ENCODE measurements at regions not wholly inside any gene's neighbourhood (a gene's known extent, or its start where the extent isn't known, plus 50 kb on each side); places are given as distances from the start of the nearest gene placed in this dataset.

DNA sequence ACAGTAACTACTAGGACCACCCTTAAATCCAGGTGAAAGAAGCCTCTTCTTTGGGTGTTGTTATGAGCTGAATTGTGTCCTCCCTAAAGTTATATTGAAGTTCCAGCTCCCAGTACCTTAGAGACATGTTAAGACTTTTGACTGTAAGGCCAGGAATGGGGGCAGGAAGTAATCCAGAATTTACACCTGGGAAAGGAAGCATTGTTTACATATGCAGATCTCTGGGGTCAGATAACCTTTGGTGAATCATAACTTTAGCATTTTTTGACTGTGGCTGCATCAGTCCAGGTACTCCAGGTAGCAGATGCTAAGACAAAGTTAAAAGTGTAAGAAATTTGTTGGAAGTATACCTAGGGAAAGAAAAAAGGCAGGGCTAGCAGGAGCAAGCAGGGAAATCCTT lies 104.9 kb upstream of the CENPE start:
- FAIRE-seq (no peak), ATAC-seq (no peak), DNase-seq (ENCODE audit: low read depth in 1 of 2, low spot score in 1 of 2) (no peak)
- ChIA-PET POLR2A (no interaction called here), CTCF (no interaction called here)
- Histone ChIP-seq H3K4me1 (no peaks in the 10 kb centered on the region), H3K27ac (no peak overlapping the region), H3K4me2 (no peak overlapping the region), H3K9me3 (no peaks in the 10 kb centered on the region), H3K4me3 (no peak overlapping the region)
- TF ChIP-seq TP53 (CRISPR knock-in tag; IDR thresholded peaks at IDR 0.05) (no peak), ESRRA (IDR thresholded peaks at IDR 0.05; ENCODE audit: borderline replicate concordance, low read length) (no peak), EHMT2 (IDR thresholded peaks at IDR 0.05; ENCODE audit: low read depth) (no peak), CBX8 (IDR thresholded peaks at IDR 0.05) (no peak)

DNA sequence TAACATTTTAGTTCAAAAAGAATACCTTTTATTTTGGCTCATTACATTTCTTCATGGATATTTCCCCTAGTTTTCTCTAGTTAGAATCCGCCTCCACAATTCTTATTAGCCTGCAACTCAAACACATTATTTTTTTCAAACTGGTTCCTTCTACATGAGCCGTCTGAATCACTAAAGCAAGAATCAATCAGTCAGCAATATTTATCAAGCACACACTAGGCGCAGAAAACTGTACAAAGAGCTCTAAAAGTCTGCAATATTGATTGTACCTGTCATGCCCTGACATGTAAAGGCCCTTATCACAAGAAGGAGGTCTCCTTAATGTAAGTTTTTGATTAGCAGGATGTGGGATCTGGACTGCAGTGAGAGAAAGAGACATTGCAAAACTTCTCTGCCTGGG lies 94.8 kb upstream of the CENPE start:
- Histone ChIP-seq H3K27ac (no peak overlapping the region), H3K4me1 (no peaks in the 10 kb centered on the region), H3K4me2 (no peak overlapping the region), H3K4me3 (no peak overlapping the region), H3K9me3 (no peaks in the 10 kb centered on the region)
- ATAC-seq (no peak), FAIRE-seq (no peak), DNase-seq (ENCODE audit: low read depth in 1 of 2, low spot score in 1 of 2) (no peak)
- ChIA-PET POLR2A (no interaction called here), CTCF (no interaction called here)
- TF ChIP-seq TFCP2L1 (CRISPR knock-in tag; IDR thresholded peaks at IDR 0.05) (no peak), MAFK (IDR thresholded peaks at IDR 0.05; ENCODE audit: partially characterized antibody) (peak; percentile 22)
- 20% methylated on average over 3 of the region's 3 CpGs for WGBS (ENCODE audit: missing lambda C conversion rate)

DNA sequence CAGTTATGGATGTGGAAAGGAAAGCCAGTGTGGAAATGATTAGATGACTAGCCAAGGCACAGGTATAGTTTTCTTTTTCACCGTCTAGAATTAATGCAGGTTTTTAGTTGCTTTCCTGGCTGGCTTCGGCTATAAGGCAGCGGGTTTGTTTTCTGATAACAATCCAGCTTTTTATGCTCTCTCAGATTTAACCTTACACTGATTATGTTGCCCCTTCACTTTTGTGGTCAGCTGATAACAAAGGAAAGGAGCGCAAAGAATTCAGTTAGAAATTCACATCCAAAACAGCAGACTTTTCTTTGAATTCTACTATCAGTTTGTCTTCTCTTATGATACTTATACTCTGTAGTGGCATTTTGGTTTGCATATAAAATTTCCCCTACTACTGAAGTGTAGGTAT lies 94.2 kb upstream of the CENPE start:
- POLR2A ChIA-PET, result no interaction called here
- Histone ChIP-seq H3K27ac (no peak overlapping the region), H3K4me3 (no peak overlapping the region), H3K9me3 (no peaks in the 10 kb centered on the region), H3K4me1 (no peaks in the 10 kb centered on the region), H3K4me2 (no peak overlapping the region)
- TF ChIP-seq MAZ (IDR thresholded peaks at IDR 0.05; ENCODE audit: borderline replicate concordance, low read depth, low read length) (no peak), ZC3H11A (IDR thresholded peaks at IDR 0.05) (no peak)
- ATAC-seq (no peak), DNase-seq (ENCODE audit: low read depth in 1 of 2, low spot score in 1 of 2) (no peak), FAIRE-seq (no peak)
- 56% methylated on average over 4 of the region's 4 CpGs for WGBS (ENCODE audit: missing lambda C conversion rate)
- CTCF ChIA-PET, result no interaction called here

DNA sequence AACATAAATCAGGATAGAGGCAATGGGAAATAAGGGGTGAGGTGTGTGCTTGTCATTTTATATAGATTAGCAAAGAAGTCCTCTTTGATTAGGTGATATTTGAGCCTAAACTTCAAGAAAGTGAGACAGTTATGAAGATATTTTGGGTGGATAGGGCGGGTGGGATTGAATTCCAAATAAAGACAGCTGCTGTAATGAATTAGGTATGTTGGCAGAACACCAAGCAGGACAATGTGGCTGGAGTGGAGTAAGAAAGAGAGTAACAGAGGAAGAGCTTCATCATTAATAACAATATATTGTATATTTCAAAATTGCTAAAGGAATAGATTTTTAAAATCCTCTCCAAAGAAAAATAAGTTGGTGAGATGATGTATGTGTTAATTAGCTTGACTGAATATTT lies 91.0 kb upstream of the CENPE start:
- no peak overlapping the region for H3K27ac ChIP-seq
- H3K4me2 ChIP-seq, result no peak overlapping the region
- no peak overlapping the region for H3K4me3 ChIP-seq
- WGBS (ENCODE audit: missing lambda C conversion rate), result 7% methylated on average over 1 of the region's 1 CpG
- TF ChIP-seq KDM1A (IDR thresholded peaks at IDR 0.05; ENCODE audit: low read depth) (no peak), MAFK (IDR thresholded peaks at IDR 0.05; ENCODE audit: partially characterized antibody) (no peak)
- no peaks in the 10 kb centered on the region for H3K9me3 ChIP-seq
- ChIA-PET CTCF (interaction anchor here (0.9 to 1.5 kb wide), 2 partner anchors 27 to 39 kb away, joined by 3 read pairs; no protein-coding TSS in a partner anchor), POLR2A (no interaction called here)
- FAIRE-seq (no peak), DNase-seq (ENCODE audit: low read depth in 1 of 2, low spot score in 1 of 2) (no peak), ATAC-seq (no peak)
- H3K4me1 ChIP-seq, result no peaks in the 10 kb centered on the region

DNA sequence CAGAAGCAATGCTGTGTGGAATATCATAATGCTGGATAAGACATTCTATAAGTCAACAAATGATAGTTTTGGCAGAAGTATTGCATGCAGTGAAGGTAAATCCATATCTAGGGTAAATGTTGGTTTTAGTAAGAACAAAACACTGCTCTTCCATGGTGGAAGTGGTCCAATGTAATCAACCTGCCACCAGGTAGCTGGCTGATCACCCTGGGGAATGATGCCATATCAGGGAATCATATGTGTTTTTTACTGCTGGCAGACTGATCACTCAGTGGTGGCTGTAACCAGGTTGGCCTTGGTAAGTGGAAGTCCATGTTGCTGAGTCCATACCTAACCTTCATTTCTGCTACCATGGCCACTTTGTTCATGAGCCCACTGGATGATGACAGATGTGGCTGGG lies 74.0 kb upstream of the CENPE start:
- Histone ChIP-seq H3K4me1 (no peaks in the 10 kb centered on the region), H3K4me2 (no peak overlapping the region), H3K27ac (no peak overlapping the region), H3K4me3 (no peak overlapping the region), H3K9me3 (no peaks in the 10 kb centered on the region)
- no peak for FAIRE-seq
- ChIA-PET CTCF (no interaction called here), POLR2A (no interaction called here)
- no peak for ATAC-seq
- no peak for TF ChIP-seq PHF8 (IDR thresholded peaks at IDR 0.05; ENCODE audit: borderline replicate concordance, low read depth)
- TF ChIP-seq, protein P1, sequence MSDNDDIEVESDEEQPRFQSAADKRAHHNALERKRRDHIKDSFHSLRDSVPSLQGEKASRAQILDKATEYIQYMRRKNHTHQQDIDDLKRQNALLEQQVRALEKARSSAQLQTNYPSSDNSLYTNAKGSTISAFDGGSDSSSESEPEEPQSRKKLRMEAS (IDR thresholded peaks at IDR 0.05), result no peak
- TF ChIP-seq ZFP36 (IDR thresholded peaks at IDR 0.05; ENCODE audit: borderline replicate concordance, partially characterized antibody), result no peak
- no peak for TF ChIP-seq RCOR1 (IDR thresholded peaks at IDR 0.05; ENCODE audit: low read depth, low read length)
- TF ChIP-seq MAFK (IDR thresholded peaks at IDR 0.05; ENCODE audit: partially characterized antibody), result no peak
- TF ChIP-seq JUNB (IDR thresholded peaks at IDR 0.05), result no peak
- TF ChIP-seq FOSB (CRISPR knock-in tag; IDR thresholded peaks at IDR 0.05), result no peak
- TF ChIP-seq RARB (CRISPR knock-in tag; IDR thresholded peaks at IDR 0.05), result no peak
- no peak for TF ChIP-seq CBX2 (IDR thresholded peaks at IDR 0.05; ENCODE audit: borderline replicate concordance, low read depth)
- TF ChIP-seq, protein P2, sequence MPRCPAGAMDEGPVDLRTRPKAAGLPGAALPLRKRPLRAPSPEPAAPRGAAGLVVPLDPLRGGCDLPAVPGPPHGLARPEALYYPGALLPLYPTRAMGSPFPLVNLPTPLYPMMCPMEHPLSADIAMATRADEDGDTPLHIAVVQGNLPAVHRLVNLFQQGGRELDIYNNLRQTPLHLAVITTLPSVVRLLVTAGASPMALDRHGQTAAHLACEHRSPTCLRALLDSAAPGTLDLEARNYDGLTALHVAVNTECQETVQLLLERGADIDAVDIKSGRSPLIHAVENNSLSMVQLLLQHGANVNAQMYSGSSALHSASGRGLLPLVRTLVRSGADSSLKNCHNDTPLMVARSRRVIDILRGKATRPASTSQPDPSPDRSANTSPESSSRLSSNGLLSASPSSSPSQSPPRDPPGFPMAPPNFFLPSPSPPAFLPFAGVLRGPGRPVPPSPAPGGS (IDR thresholded peaks at IDR 0.05), result no peak
- TF ChIP-seq FOXS1 (CRISPR knock-in tag; IDR thresholded peaks at IDR 0.05), result no peak
- no peak for TF ChIP-seq HOXA7 (CRISPR knock-in tag; IDR thresholded peaks at IDR 0.05)
- TF ChIP-seq, protein P3, sequence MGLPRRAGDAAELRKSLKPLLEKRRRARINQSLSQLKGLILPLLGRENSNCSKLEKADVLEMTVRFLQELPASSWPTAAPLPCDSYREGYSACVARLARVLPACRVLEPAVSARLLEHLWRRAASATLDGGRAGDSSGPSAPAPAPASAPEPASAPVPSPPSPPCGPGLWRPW (IDR thresholded peaks at IDR 0.05), result no peak
- TF ChIP-seq, protein P4, sequence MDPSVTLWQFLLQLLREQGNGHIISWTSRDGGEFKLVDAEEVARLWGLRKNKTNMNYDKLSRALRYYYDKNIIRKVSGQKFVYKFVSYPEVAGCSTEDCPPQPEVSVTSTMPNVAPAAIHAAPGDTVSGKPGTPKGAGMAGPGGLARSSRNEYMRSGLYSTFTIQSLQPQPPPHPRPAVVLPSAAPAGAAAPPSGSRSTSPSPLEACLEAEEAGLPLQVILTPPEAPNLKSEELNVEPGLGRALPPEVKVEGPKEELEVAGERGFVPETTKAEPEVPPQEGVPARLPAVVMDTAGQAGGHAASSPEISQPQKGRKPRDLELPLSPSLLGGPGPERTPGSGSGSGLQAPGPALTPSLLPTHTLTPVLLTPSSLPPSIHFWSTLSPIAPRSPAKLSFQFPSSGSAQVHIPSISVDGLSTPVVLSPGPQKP (IDR thresholded peaks at IDR 0.05; ENCODE audit: low read depth, low read length), result no peak
- no peak for TF ChIP-seq SMC3 (IDR thresholded peaks at IDR 0.05)
- no peak for TF ChIP-seq GATA3 (IDR thresholded peaks at IDR 0.05; ENCODE audit: borderline replicate concordance)
- no peak for TF ChIP-seq HEYL (CRISPR knock-in tag; IDR thresholded peaks at IDR 0.05)
- no peak for TF ChIP-seq MAZ (IDR thresholded peaks at IDR 0.05; ENCODE audit: borderline replicate concordance, low read depth, low read length)
- no peak for DNase-seq (ENCODE audit: low read depth in 1 of 2, low spot score in 1 of 2)
